ENCODE measurements at regions not wholly inside any gene's neighbourhood (a gene's known extent, or its start where the extent isn't known, plus 50 kb on each side); places are given as distances from the start of the nearest gene placed in this dataset.

GRCh38 chr6:90653750-90654149, 66.9 kb upstream of the MAP3K7 start:
- DNase-seq = no peak
- no peaks in the 10 kb centered on the region for H3K4me1 ChIP-seq

DNA sequence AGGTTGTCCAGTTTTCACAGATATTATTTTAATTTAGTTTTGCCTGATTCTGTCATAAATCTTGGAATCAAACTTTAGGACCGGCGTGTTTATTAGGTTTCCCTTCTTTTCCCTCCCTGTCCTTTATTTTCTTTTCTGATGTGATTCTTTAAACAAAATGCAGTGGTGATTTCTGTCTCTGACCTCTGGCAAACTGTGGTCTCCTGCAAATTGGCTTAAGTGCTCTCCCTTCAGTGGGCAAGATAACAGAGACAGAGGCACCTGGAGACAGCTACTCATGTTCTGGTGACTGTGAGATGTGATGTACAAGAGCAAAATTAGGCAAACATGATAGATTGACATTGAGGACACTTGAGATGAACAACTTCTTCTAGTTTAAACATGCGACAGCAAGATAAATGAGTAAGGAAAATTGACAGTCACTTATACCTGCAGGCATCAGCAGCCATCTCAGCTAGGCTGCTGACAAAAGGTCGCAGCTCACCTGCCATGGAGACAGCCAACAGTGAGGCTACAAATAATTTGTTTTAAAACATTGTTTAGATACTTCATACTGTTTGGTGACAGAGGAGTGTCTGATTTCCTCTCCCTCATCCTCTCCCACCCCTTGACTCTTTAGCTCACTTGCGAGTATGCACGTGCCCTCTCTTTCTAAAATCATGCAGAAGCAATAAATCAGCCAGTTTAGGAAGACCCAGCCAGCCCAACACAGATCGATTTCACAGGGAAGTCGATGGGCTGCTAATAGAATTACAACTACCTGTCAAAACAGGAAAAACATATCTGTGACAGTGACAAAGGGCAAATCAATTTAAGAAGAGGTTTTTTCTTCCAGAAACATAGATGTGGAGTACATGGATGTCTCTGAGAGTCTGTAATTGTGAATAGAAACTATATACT, 63.4 kb upstream of the MAP3K7 start:
- Histone ChIP-seq H3K9me3 (no peaks in the 10 kb centered on the region), H3K27ac (no peak overlapping the region), H3K36me3 (no peaks in the 10 kb centered on the region), H3K4me3 (replicated peaks in 1 of 3) (no peak overlapping the region), H3K27me3 (no peaks in the 10 kb centered on the region), H3K4me1 (no peaks in the 10 kb centered on the region)
- TF ChIP-seq POLR2A (IDR thresholded peaks at IDR 0.05) = no peak
- TF ChIP-seq, protein P1, sequence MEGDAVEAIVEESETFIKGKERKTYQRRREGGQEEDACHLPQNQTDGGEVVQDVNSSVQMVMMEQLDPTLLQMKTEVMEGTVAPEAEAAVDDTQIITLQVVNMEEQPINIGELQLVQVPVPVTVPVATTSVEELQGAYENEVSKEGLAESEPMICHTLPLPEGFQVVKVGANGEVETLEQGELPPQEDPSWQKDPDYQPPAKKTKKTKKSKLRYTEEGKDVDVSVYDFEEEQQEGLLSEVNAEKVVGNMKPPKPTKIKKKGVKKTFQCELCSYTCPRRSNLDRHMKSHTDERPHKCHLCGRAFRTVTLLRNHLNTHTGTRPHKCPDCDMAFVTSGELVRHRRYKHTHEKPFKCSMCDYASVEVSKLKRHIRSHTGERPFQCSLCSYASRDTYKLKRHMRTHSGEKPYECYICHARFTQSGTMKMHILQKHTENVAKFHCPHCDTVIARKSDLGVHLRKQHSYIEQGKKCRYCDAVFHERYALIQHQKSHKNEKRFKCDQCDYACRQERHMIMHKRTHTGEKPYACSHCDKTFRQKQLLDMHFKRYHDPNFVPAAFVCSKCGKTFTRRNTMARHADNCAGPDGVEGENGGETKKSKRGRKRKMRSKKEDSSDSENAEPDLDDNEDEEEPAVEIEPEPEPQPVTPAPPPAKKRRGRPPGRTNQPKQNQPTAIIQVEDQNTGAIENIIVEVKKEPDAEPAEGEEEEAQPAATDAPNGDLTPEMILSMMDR (IDR thresholded peaks at IDR 0.05) = no peak
- WGBS, 2 donors = 57 to 70% methylated on average over 8 of the region's 8 CpGs
- intact Hi-C loops (cut with DNase I) = no loop called here
- no peak for DNase-seq

More at GRCh38 chr6:90653750-90654149, 66.9 kb upstream of the MAP3K7 start:
- TF ChIP-seq, protein P1 (IDR thresholded peaks at IDR 0.05) = no peak
- TF ChIP-seq POLR2A (IDR thresholded peaks at IDR 0.05) = no peak
- intact Hi-C loops (cut with DNase I) = no loop called here
- no peak overlapping the region for H3K4me3 ChIP-seq (replicated peaks in 1 of 3)
- H3K27me3 ChIP-seq = no peaks in the 10 kb centered on the region
- no peaks in the 10 kb centered on the region for H3K9me3 ChIP-seq
- no peak overlapping the region for H3K27ac ChIP-seq
- 51 to 57% methylated on average over 5 of the region's 5 CpGs for WGBS, 2 donors
- no peaks in the 10 kb centered on the region for H3K36me3 ChIP-seq

GRCh38 chr6:90648873-90649272, 62.0 kb upstream of the MAP3K7 start:
- 89 to 90% methylated on average over 1 of the region's 1 CpG for WGBS, 2 donors
- H3K9me3 ChIP-seq = no peaks in the 10 kb centered on the region
- intact Hi-C loops (cut with DNase I) = no loop called here
- no peak for DNase-seq
- no peak overlapping the region for H3K27ac ChIP-seq
- H3K36me3 ChIP-seq = no peaks in the 10 kb centered on the region
- H3K4me1 ChIP-seq = no peaks in the 10 kb centered on the region
- H3K4me3 ChIP-seq (replicated peaks in 1 of 3) = no peak overlapping the region
- H3K27me3 ChIP-seq = no peaks in the 10 kb centered on the region
- no peak for TF ChIP-seq POLR2A (IDR thresholded peaks at IDR 0.05)
- TF ChIP-seq, protein P1 (IDR thresholded peaks at IDR 0.05) = no peak

- no peak overlapping the region for H3K4me3 ChIP-seq (replicated peaks in 1 of 3)
- no peak for DNase-seq
- intact Hi-C loops (cut with DNase I) = no loop called here
- H3K27ac ChIP-seq = no peak overlapping the region
- TF ChIP-seq, protein P1 (IDR thresholded peaks at IDR 0.05) = no peak
- TF ChIP-seq POLR2A (IDR thresholded peaks at IDR 0.05) = no peak
- 73 to 85% methylated on average over 1 of the region's 1 CpG for WGBS, 2 donors
- H3K36me3 ChIP-seq = no peaks in the 10 kb centered on the region
- no peaks in the 10 kb centered on the region for H3K9me3 ChIP-seq
- H3K4me1 ChIP-seq = no peaks in the 10 kb centered on the region
- no peaks in the 10 kb centered on the region for H3K27me3 ChIP-seq
Observed at GRCh38 chr6:90646940-90647339, 60.1 kb upstream of the MAP3K7 start.

- no peak for DNase-seq
- 61 to 64% methylated on average over 4 of the region's 4 CpGs for WGBS, 2 donors
- no peaks in the 10 kb centered on the region for H3K27me3 ChIP-seq
- H3K36me3 ChIP-seq = no peaks in the 10 kb centered on the region
- H3K9me3 ChIP-seq = no peaks in the 10 kb centered on the region
- H3K4me3 ChIP-seq (replicated peaks in 1 of 3) = no peak overlapping the region
- H3K4me1 ChIP-seq = no peaks in the 10 kb centered on the region
- intact Hi-C loops (cut with DNase I) = no loop called here
- TF ChIP-seq POLR2A (IDR thresholded peaks at IDR 0.05) = no peak
- TF ChIP-seq, protein P1 (IDR thresholded peaks at IDR 0.05) = no peak
- no peak overlapping the region for H3K27ac ChIP-seq
Observed at GRCh38 chr6:90645634-90646033, 58.8 kb upstream of the MAP3K7 start.

Data from thyroid gland (tissue), 4 donors.